HG03039 (cell line): ENCODE measurements at regions not wholly inside any gene's neighbourhood (a gene's known extent, or its start where the extent isn't known, plus 50 kb on each side); places are given as distances from the start of the nearest gene placed in this dataset.
"Not testable (repeated sequence)": the region's sequence is repeated elsewhere in the genome, so short reads cannot be mapped to it uniquely, and the experiment has no call there.

Source experiments
- ATAC-seq: cut with Tn5 transposase; IDR thresholded peaks from one replicate; pipeline ENCODE4 v1.9.1; 2021; ENCODE audit warnings: mild to moderate bottlenecking, moderate library complexity; ENCODE audit not compliant: unreplicated experiment

GRCh38 chr2:7738596-7738995 is 821.4 kb downstream of the RNF144A start:
- ATAC-seq: no peak

- ATAC-seq: no peak
Observed at GRCh38 chr2:7740114-7740513, 822.9 kb downstream of the RNF144A start.

GRCh38 chr2:7742301-7742700 is 825.1 kb downstream of the RNF144A start:
- no peak for ATAC-seq

- ATAC-seq: no peak
Observed at GRCh38 chr2:7744827-7745226, 827.6 kb downstream of the RNF144A start.

- ATAC-seq: no peak
Observed at GRCh38 chr2:7745369-7745768, 828.2 kb downstream of the RNF144A start.

- no peak for ATAC-seq
Observed at GRCh38 chr2:7748717-7749415, 831.7 kb downstream of the RNF144A start.

- ATAC-seq: no peak
Observed at GRCh38 chr2:7749895-7750559, 832.8 kb downstream of the RNF144A start.

- ATAC-seq: no peak
Observed at GRCh38 chr2:7752291-7752690, 835.1 kb downstream of the RNF144A start.

GRCh38 chr2:7753777-7754176 is 836.6 kb downstream of the RNF144A start:
- no peak for ATAC-seq

- no peak for ATAC-seq
Observed at GRCh38 chr2:7755879-7756278, 838.7 kb downstream of the RNF144A start.

GRCh38 chr2:7758073-7758759 is 841.0 kb downstream of the RNF144A start:
- peak; percentile 62 for ATAC-seq

- ATAC-seq: no peak
Observed at GRCh38 chr2:7759898-7760297, 842.7 kb downstream of the RNF144A start.

GRCh38 chr2:7763418-7763817 is 846.2 kb downstream of the RNF144A start:
- not testable (repeated sequence) for ATAC-seq

- no peak for ATAC-seq
Observed at GRCh38 chr2:7765236-7765635, 848.0 kb downstream of the RNF144A start.

- ATAC-seq: no peak
Observed at GRCh38 chr2:7766088-7766722, 849.0 kb downstream of the RNF144A start.

- no peak for ATAC-seq
Observed at GRCh38 chr2:7766978-7767565, 849.9 kb downstream of the RNF144A start.

- ATAC-seq: no peak
Observed at GRCh38 chr2:7767902-7768301, 850.7 kb downstream of the RNF144A start.

- ATAC-seq: no peak
Observed at GRCh38 chr2:7771781-7772180, 854.6 kb downstream of the RNF144A start.

GRCh38 chr2:7773362-7774360 is 856.4 kb downstream of the RNF144A start:
- peak; percentile 83 for ATAC-seq

GRCh38 chr2:7774481-7774880 is 857.3 kb downstream of the RNF144A start:
- no peak for ATAC-seq
